ENCODE measurements at regions not wholly inside any gene's neighbourhood (a gene's known extent, or its start where the extent isn't known, plus 50 kb on each side); places are given as distances from the start of the nearest gene placed in this dataset.
"Not testable (repeated sequence)": the region's sequence is repeated elsewhere in the genome, so short reads cannot be mapped to it uniquely, and the experiment has no call there.

DNA sequence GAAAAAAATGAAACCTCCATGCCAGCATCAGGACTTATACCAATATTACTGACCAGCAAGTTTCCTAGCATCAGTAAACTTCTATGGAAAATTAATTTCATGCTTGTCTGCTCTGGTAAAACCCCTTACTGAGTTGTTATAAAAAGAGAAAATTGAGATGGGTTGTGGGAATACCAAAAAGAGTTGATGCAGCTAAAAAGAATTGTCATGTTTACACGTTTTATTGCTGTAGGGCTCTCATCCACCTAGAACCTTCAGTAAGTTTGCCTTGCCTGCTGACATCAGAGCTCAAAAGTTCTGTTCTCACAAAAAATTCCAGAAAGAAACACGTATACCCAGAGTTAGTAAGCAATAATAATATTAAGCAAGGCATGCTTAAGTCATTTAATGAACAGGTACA is 641.3 kb upstream of the ZNF385D start:
- no peak for DNase-seq (ENCODE audit: extremely low read depth in 1 of 11, low read depth in 9 of 11, low spot score in 4 of 11)

DNA sequence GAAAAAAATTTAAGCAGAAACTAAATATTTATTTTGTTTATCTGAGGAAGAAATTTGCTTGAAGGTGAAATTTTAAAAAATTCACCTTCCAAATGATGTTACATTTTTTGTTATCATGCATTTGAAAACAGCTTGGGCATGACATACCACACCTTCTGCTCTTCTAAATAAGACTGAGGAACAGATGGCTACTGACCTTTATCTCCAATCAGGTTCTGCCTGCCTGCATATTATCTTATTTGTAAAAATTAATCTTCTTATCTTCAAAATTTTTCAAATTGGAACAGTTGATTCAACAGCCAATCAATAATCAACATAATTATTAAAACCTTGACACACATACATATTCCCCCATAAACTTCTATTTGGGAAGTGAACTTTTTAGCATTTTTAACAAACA is 641.8 kb upstream of the ZNF385D start:
- DNase-seq (ENCODE audit: extremely low read depth in 1 of 11, low read depth in 9 of 11, low spot score in 4 of 11): no peak

DNA sequence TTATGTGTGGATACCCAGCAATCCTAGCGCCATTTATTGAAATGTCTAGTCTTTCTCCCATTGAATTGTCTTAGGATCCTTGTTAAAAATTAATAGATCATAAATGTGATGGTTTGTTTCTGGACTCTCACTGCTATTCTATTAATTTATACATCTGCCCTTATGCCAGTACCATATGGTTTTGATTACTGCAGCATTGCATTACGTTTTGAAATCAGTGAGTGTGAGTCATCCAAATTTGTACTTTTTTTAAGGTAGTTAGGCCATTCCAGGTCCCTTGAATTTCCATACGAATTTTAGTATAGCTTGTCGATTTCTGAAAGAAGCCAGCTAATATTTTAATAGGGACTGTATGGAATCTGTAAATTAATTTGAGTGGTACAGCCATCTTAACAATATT is 648.6 kb upstream of the ZNF385D start:
- no peak for DNase-seq (ENCODE audit: extremely low read depth in 1 of 11, low read depth in 9 of 11, low spot score in 4 of 11)

DNA sequence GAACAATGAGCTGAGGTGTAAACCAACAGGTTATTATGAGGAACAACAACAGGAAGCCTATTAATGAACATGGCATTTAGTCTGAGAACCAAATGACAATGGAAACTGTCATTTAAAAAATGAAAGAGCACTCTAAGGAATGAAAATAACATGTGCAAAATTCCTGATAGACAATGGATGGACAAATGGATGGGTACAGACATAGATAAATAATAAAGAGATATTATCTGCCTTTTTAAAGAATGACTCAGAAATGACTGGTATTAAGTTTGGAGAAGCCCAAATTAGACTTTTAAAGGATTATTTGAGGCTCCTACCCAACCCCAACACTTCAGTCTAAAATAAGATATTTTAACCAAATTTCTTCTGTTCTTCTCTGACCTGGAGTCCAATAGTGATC is 650.5 kb upstream of the ZNF385D start:
- DNase-seq (ENCODE audit: extremely low read depth in 1 of 11, low read depth in 9 of 11, low spot score in 4 of 11): no peak

DNA sequence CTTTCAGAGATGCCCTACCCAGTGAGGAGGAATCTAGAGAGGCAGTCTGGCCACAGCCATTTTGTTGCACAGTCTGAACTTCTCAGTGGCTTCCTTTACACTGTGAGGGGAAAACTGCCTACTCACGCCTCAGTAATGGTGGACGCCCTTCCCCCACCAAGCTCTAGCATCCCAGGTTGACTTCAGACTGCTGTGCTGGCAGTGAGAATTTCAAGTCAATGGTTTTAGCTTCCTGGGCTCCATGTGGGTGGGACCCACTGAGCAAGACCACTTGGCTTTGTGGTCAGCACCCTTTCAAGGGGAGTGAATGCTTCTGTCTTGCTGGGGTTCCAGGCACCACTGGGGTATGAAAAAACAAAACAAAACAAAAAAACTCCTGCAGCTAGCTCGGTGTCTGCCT is 663.2 kb upstream of the ZNF385D start:
- no peak for DNase-seq (ENCODE audit: extremely low read depth in 1 of 11, low read depth in 9 of 11, low spot score in 4 of 11)

DNA sequence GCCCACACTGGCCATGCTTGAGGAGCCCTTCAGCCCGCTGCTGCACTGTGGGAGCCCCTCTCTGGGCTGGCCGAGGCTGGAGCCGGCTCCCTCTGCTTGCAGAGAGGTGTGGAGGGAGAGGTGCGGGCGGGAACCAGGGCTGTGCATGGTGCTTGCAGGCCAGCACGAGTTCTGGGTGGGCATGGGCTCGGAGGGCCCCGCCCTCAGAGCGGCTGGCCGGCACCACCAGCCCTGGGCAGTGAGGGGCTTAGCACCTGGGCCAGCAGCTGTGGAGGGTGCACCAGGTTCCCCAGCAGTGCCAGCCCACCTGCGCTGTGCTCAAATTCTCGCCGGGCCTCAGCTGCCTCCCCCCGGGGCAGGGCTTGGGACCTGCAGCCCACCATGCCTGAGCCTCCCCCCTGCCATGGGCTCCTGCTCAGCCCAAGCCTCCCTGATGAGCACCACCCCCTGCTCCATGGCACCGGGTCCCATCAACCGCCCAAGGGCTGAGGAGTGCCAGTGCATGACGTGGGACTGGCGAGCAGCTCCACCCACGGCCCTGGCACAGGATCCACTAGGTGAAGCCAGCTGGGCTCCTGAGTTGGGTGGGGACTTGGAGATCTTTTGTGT is 665.9 kb upstream of the ZNF385D start:
- not testable (repeated sequence) for DNase-seq (ENCODE audit: extremely low read depth in 1 of 11, low read depth in 9 of 11, low spot score in 4 of 11)

DNA sequence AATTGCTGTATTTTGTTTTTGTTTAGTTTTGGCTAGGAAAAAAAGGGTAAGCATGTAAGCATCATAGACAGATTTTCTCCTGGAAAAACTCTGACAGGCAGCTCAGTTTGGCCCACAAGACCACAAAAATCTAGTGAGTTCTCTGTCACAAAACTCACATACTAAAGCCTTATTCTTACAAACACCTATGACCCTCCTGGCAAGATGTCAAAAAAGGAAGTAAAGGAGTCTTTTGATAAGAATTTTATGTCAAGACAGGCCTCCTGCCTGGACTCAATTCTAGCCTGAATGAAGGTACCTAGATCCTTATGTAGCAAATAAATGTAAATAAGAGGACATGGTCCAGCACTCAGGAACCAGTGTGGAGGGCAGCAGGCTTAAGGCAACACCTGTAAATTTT is 668.3 kb upstream of the ZNF385D start:
- DNase-seq (ENCODE audit: extremely low read depth in 1 of 11, low read depth in 9 of 11, low spot score in 4 of 11): no peak

DNA sequence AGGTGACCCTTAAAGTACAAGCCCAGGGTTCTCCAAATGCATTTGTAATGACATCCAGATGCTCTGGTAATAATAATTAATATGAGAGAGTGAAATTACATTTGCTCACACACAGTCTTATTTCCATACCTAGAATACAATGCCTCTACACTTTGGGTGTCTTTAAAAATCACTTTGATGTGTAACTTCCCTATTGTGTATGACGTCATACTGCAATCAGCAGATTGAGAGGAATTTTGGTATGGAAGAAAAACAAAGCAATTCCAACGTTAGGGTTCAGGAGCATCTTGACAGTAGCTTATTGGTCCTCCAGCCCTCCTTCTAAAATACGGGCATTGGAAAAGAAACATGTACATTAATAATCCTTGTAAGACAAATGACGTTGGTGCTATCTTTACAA is 670.6 kb upstream of the ZNF385D start:
- no peak for DNase-seq (ENCODE audit: extremely low read depth in 1 of 11, low read depth in 9 of 11, low spot score in 4 of 11)

DNA sequence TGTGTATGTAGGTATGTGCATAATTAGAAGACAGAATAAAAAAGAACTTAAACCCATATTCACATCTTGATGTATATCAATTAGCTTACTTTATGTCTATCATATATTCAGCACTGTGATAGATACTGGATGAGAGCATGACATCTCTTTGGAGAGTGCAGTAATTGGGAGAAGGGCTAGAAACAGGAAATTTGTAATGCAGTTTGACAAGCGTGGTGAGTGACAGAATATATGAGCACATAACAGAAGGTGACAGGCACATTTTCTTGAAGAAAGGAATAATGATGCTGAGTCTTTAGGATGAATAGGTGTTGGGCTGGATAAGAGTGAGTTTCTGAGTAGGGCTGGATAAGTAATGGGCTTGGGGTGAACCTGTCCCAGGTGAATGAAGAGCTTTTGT is 680.3 kb upstream of the ZNF385D start:
- no peak for DNase-seq (ENCODE audit: extremely low read depth in 1 of 11, low read depth in 9 of 11, low spot score in 4 of 11)

DNA sequence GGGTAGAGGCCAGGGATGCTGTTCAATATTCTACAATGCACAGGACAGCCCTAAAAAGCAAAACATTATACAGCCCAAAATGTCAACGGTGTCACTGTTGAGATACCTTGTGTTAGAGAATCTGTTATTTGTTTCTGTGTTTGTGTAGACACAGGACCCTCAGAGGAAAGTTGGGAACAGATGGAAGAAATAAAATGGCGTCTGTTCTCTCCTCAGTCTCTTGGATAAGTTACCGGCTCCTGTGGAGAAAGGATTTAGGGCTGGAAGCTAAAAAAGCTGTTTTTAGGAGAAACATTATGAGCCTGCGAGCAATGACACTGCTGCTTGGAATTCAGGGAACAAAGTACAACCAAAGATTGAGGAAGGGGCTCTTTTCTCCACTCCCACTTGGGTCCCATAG is 688.6 kb upstream of the ZNF385D start:
- no peak for DNase-seq (ENCODE audit: extremely low read depth in 1 of 11, low read depth in 9 of 11, low spot score in 4 of 11)

DNA sequence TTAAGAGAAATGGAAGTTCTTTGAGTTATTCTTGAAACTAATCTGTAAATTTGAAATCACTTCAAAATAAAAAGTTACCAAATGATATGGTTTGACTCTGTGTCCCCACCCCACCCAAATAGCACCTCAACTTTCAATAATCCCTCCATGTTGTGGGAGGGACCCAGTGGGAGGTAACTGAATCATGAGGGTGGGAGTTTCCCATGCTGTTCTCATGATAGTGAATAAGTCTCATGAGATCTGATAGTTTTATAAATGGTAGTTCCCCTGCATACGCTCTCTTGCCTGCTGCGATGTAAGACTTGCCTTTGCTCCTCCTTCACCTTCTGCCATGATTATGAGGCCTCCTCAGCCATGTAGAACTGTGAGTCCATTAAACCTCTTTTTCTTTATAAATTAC is 690.7 kb upstream of the ZNF385D start:
- DNase-seq (ENCODE audit: extremely low read depth in 1 of 11, low read depth in 9 of 11, low spot score in 4 of 11): no peak

DNA sequence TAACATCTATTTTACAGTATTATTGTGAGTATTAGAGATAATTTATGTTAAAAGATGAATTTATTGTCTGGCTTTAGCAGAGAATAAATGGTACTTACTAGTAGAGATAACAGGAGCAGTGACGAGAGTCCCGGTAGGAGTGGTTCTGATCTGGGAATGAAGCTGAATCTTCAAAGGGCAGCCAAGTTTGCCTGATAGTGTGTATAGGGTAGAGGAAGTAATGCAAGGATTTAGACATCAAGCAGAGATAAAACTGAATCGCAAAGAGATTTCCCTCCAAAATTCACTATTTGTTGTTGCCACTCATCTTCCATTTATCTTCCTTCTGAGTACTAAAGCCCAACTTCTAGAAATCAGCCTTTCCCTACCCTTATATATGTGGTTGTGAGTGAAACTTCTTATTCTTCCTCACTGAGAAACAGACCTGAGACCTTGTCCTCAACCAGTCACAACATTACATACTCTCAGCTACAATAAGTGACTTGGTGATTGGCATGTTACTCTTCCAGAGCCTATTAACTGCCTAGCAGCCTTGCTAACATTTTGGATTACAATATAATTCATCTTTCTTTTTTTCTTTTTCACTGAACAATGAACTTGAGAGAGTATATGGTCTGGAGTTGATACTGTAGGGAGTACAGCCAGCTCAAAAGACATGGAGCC is 692.7 kb upstream of the ZNF385D start:
- DNase-seq (ENCODE audit: extremely low read depth in 1 of 11, low read depth in 9 of 11, low spot score in 4 of 11): no peak

DNA sequence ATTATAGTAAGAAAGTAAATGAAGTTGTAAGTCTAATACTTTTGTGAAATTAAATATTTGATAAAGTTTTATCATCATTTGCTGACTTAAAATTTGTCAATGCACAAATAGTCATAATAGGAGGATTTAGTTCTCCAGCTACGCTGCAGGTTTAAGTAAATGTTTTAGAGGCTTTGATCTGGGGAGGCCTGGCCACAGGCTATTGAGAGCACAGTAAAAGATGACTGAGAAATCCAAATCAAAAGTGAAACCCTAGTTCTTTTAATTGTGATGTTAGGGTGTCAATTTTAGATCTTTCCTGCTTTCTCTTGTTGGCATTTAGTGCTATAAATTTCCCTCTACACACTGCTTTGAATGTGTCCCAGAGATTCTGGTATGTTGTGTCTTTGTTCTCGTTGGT is 694.3 kb upstream of the ZNF385D start:
- DNase-seq (ENCODE audit: extremely low read depth in 1 of 11, low read depth in 9 of 11, low spot score in 4 of 11): not testable (repeated sequence)

DNA sequence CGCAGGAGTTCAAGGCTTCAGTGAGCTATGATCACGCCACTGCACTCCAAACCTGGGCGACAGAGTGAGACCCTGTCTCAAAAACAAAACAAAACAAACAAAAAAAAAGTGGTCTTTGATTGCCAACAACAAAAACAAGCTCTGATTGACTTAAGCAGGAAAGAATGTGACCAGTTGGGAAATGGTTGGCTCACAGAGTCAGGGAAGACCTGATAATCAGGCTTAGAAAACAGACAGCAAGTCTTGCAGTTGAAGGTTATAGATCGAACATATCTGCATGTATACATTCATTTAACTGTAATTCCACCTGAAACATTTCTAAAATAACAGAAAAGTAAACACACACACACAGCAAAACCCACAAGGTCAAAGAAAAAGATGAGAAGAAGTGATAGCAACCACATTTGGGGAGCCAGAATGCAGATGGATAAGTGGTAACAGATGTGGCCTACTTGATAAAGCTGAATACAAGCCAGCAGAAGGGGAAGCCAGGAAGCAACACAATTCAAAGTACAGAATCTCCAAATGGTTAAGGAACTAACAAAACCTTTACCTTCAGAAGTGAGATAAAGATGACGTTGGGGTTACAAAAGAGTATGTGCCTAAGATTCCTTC is 699.9 kb upstream of the ZNF385D start:
- DNase-seq (ENCODE audit: extremely low read depth in 1 of 11, low read depth in 9 of 11, low spot score in 4 of 11): no peak

DNA sequence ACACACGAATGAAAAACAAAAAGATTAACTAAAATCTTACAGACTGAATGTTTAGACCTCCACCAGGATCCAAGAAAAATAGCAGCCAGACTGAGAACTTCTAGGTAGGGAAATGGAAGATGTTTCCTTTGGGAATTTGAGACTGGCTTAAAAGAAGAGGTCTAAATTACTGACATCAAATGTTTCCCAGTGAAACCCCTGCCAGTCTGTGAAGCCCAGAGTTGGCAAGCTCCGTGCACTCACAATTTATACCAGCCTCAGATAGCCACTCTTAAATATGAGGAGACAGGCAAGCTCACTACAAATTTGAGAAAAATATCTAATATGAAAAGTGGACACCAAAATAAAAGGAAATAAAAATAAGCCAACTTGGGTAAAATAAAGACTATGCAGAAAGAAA is 700.5 kb upstream of the ZNF385D start:
- DNase-seq (ENCODE audit: extremely low read depth in 1 of 11, low read depth in 9 of 11, low spot score in 4 of 11): no peak

DNA sequence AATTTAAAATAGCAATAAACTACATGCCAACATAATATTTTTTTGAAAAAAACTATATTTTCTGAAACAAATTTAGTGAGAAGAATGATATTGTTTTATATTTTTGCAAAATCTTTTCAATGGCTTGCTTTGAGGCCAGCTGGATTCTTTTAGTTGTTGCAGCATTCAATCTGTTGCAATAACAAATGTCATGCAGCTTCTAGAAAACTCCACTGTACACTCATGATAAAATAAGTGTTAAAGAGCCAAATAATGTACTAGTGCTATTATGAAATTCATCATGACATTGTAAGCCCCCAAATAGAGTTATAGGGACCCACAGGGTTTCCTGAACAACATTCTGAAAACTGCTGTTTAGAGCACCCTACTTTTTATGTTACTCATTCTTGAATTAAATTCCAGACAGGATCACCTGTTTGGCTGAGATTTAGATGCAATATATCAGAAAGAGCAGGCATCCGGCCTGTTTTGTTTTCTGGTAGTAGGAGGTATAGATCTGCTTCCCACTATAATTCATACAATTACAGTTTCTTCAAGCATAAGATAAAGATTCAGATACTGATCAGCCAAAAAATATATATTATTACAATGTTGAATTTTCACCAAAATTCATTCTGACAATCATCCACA is 703.0 kb upstream of the ZNF385D start:
- DNase-seq (ENCODE audit: extremely low read depth in 1 of 11, low read depth in 9 of 11, low spot score in 4 of 11): no peak

DNA sequence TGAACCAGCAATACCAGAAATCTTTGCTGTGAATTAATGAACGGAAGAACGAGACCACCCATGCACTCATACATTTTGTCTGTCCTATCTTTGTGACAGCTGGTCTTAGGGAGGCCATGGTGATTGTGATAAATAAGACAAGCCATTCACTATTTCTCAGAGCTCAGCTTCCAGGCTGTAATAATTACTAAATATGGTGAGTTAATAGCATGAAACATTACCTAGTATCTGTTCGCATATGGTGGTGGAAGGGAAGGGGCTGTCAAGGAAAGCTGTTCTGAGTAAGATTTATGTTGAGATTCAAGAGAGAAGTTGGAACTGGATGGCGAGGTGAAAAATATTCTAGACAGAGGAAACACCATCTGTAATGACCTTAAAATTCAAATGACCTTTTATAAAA is 719.0 kb upstream of the ZNF385D start:
- no peak for DNase-seq (ENCODE audit: extremely low read depth in 1 of 11, low read depth in 9 of 11, low spot score in 4 of 11)

DNA sequence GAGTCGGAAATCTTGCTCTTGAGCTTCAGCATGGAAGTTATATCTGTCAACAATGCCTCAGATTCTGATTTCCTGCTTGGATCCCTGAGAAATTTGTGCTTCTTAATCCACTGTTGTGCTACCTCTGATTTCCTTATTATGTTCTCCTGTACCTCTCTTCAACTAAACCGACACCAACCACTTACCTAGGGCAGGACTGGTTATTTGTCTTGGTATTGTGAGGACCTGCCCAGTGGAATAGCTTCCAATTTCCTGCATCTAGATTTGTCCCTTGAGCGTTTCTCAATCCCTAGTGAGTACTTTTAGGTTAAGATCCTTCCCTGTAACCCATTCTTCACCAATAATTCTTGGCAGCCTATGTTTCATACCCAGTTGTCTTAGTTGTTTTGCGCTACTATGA is 720.5 kb upstream of the ZNF385D start:
- DNase-seq (ENCODE audit: extremely low read depth in 1 of 11, low read depth in 9 of 11, low spot score in 4 of 11): no peak

DNA sequence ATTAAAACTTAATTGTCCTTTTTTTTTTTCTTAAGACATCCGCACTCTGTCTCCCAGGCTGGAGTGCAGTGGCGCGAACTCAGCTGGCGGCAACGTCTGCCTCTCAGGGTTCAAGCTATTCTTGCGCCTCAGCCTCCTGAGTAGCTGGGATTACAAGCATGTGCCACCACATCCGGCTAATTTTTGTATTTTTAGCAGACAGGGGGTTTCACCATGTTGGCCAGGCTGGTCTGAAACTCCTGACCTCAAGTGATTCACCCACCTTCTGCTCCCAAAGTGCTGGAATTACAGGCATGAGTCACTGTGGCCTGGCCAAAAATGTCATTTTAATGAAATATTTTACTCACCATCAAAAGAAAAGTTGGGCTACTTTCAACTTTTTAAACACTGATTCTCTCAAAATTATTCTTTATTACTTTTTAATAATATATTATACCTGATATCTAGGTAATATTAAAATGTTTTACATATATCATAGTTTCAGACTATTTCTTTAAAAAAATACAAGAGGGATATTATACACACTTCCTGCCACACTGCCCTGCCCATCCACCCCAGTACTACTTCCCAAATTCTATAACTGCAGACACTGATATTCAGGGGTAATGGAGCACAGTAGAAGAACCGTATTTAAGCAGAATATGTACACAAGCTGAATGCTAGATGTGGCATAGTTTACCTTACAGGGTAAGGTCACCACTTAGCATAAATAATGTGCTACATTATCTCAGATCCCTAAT is 723.9 kb upstream of the ZNF385D start:
- no peak for DNase-seq (ENCODE audit: extremely low read depth in 1 of 11, low read depth in 9 of 11, low spot score in 4 of 11)
